Head of caudate nucleus (tissue), 42 donors: ENCODE measurements at regions not wholly inside any gene's neighbourhood (a gene's known extent, or its start where the extent isn't known, plus 50 kb on each side); places are given as distances from the start of the nearest gene placed in this dataset.
"Not testable (repeated sequence)": the region's sequence is repeated elsewhere in the genome, so short reads cannot be mapped to it uniquely, and the experiment has no call there.

Experiments used
- DNase-seq, 42 donors: peaks; one replicate each; pipeline versions ENCODE4 v3.0.0 to v3.0.0-alpha.2; 2020 to 2021; ENCODE audit warnings: mixed read lengths in 7 of 42
- intact Hi-C: fragments of 100-400 bp; cut with DNase I; formaldehyde crosslinking; loops from one replicate; pipeline ENCODE4 v1.15.0; 2022

DNA sequence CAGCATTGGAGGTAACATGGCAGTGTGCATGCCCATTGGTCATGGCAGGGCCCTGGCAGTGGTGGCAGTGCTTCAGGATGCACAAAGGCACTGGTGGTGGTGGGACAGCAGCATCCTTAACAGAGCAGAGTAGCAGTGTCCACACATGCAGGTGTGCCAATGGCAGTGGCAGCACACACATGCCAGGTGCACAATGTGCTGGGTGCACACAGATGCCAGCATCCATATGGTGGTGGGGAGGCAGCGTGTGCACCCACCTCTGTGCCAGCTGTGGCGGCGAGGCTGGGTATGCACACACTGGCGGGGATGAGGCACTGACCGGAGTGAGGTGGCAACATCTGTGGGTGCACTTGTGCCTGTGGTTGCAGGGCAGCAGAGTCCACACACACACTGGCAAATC lies 150.6 kb downstream of the SI start:
- intact Hi-C loops, result no loop called here
- DNase-seq, result no peak

- no peak for DNase-seq
- intact Hi-C loops, result no loop called here
Observed at GRCh38 chr3:164918905-164919304, 159.4 kb downstream of the SI start.

- intact Hi-C loops, result no loop called here
- no peak for DNase-seq
Observed at GRCh38 chr3:164912916-164913315, 165.4 kb downstream of the SI start.

DNA sequence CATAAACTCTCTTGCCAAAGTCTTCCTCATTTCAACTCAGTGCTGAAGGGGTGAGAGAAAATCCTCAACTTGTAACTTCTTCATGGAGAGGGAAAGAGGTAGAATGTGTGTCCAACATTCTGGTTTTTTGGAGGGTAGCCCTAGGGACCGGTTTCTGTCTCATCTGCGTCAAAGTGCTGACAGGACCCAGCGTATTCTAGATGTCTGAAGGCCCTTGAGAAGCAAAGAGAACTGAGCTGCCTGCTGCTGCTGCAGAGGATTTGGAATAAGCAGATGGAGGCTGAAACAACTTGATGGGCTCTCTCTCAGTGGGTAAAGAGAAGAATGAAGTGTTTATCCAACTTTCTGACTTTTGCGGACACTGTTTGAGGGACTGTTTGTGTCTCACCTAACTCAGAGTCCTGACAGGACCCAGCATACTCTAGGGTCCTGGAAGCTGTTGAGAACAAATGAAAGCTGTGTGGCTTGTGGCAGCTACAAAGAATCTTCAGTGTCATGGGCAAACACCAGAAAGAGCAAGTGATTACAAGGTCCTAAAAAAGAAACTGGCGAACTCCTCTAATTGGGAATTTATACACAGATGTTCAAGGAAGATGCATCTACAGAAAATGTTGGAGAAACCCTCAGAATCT lies 174.4 kb downstream of the SI start:
- intact Hi-C loops, result no loop called here
- no peak for DNase-seq

DNA sequence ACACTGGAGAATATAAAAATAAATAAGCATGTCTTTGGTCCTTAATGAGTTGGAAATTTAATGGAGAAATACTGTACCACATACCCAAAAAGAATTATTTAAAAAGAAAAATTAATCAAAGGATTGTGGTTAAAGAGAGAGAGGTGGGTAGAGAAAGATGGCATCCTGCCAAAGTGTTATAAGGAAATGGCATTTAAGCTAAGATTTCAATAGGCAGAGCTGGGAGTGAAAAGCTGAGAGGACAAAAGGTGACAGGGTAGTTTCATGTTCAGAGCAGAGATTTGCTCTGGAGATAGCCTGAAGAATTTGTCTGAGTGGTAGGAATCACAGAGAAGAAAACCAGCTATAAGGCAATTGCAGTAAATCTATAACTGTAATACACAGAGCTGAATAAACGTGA lies 181.0 kb downstream of the SI start:
- no peak for DNase-seq
- intact Hi-C loops, result no loop called here

DNA sequence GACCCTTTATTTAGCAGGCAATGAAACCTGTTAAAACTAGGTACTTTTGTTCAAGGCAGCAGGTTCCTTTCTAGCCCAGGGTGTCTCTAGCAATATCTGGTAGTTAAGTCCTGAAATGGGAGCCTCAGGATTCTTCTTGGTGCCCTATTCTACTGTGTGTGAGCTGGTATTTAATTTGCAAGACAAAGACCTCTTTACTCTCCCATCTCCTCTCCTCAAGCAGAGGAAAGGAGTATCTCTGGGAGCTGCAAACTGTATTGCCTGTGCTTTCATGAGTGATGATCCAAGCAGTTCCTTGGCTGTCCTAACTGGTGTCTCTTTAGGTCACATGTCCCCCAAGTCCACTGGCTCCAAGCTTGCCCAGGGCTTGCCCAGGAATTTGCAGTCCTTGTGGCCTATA lies 188.2 kb downstream of the SI start:
- DNase-seq, result no peak
- intact Hi-C loops, result no loop called here

DNA sequence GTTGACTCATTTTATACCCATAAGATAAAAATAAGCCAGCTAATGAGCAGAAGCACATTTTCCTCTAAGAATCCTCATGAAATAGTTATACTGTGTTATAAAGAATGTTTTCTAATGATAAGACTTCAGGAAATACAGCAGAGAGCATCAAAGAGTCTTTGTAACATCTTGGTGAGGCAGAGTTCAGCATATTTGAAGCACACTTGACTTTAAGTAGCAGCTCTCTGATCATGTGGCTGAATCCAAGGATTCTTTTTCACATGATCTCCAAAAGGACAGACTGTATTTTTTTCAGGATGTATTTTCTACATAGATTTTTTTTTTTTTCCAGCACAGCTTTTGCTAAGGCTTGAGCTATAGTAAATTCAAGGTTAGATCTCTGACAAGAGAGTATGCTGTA lies 195.1 kb downstream of the SI start:
- intact Hi-C loops, result no loop called here
- DNase-seq, result no peak

- peak in 32 of 42 donors; percentile 6 to 85 (median 36) for DNase-seq
- intact Hi-C loops, result no loop called here
Observed at GRCh38 chr3:164879201-164879600, 199.1 kb downstream of the SI start.

DNA sequence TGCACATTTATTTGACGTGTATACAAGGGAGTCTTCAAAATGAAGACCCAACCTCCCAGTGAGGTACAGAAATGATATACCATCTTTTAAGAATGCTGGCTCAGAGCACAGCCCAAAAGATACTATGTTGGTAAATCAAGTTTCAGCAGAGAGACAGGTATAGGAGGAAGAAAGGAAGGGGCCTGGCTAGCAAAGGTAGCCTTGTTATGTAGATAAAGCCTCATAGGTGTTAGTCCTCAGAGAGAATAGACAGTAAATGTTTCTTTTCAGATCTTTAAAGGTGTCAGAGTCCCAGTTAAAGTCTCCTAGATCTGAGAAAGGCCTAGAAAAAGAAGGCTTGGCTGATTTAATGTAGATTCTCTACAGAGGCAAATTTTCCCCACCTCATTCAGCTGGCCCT lies 213.8 kb downstream of the SI start:
- intact Hi-C loops, result no loop called here
- no peak for DNase-seq

GRCh38 chr3:164852866-164853265 lies 225.4 kb downstream of the SI start:
- intact Hi-C loops, result no loop called here
- DNase-seq, result no peak

DNA sequence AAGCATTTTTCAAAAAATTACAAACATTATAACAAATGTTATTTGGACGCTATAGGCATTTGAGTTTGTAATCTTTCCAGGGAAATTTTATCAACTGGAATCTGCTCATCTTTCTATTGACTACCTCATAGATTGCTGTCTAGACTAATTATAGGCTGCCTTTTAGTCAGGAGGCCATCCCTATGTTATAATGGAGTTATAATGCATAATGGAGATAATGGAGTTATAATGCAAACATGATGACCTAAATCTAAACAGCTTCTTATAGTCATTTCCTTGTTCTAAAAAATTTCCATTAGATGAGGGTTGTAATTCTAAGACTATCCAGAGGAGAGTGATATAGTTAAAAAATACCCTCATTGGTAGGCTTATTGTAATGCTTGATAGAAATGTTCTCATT lies 226.4 kb downstream of the SI start:
- no peak for DNase-seq
- intact Hi-C loops, result no loop called here

DNA sequence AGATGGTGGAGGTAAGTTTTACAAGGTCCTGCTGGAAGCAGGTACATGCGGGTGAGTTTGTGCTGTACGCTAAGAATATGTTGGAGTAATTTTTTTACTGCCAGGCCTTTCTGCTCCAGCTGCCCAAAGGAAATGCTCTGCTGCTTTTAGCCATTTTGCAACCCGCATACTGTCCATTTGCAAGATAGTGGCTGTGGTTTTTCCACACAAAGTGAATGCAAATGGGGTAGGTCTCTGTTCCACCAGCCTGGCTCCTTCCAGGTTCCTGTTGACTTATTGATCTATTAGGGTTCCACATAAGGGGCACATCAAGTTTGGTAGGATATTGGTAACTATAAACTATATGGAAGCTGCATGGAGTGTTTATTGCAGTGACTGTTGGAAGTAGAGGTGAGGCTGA lies 227.1 kb downstream of the SI start:
- intact Hi-C loops, result no loop called here

DNA sequence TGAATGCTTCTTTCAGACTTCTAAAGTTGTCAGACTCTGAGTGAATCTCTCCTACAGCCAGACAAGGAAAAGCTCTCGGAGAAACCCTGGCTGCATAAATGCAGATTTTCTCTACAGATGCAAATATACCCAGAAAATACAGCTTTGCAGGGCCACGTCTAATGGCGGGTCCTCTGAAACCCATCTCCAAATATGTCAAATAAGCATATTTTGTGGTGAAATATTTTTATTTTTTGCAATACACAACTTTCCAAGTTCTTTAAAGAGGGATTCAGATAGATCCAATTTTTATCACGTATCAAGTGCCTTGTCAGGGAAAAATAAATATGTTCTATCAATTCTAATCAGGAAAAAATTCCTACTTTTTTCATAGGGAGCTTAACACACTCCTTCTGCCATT lies 229.4 kb downstream of the SI start:
- no peak for DNase-seq
- intact Hi-C loops, result no loop called here

More for the DNA sequence above, 227.1 kb downstream of the SI start:
- no peak for DNase-seq

DNA sequence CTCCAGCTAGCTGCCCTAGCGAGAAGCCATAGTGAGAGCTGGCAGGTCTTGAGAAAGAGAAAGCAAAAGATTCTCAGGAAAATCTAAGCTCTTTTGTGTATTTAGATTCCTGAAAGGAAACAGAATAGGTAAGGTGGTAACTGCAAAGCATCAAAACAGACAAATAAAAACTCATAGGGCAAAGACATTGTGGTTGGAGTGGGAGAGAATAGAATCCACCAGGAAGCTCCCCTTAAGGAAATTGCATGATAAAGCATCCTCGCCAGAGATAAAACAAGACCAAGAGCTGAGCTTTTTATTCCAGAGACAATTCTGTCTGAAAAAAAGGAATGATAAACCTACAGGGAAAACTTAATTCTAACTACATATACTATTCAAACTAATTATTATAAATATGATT lies 232.6 kb downstream of the SI start:
- intact Hi-C loops, result no loop called here
- no peak for DNase-seq

- intact Hi-C loops, result no loop called here
- no peak for DNase-seq
Observed at GRCh38 chr3:164832216-164832615, 246.1 kb downstream of the SI start.

DNA sequence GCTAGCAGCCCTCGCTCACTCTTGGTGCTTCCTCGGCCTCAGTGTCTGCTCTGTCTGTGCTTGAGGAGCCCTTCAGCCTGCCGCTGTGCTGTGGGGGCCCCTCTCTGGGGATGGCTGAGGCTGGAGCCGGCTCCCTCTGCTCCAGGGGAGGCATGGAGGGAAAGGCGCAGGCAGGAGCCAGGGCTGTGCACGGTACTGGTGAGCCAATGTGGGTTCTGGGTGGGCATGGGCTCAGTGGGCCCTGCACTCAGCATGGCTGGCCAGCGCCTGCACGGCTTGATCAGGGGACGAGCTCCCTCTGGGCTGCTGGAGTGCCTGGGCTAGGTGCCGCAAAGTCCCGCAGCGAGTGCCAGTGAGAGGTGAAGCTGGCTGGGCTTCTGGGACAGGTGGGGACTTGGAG lies 260.0 kb downstream of the SI start:
- intact Hi-C loops, result no loop called here
- DNase-seq, result no peak

DNA sequence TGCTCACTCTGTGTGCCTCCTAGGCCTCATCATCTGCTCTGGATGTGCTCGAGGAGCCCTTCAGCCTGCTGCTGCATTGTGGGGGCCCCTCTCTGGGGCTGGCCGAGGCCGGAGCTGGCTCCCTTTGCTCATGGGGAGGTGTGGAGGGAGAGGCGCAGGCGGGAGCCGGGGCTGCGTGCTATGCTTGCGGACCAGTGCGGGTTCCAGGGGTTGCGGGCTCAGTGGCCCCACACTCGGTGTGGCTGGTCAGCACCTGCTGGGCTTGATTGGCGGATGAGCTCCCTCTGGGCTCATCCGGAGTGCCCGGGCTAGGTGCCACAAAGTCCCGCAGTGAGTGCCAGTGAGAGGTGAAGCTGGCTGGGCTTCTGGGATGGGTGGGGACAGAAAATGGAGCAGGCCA lies 264.2 kb downstream of the SI start:
- DNase-seq, result no peak
- intact Hi-C loops, result no loop called here

DNA sequence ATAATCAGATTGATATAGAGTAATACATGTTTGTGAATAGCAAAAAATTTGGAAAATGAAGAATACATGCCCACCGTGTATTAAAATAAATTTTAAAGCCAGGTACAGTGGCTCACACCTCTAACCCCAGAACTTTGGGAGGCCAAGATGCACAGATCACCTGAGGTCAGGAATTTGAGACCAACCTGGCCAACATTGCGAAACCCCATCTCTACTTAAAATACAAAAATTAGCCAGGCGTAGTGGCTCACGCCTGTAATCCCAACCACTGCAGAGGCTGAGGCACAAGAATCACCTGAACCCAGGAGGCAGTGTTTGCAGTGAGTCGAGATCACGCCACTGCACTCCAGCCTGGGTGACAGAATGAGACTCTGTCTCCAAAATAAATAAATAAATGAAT lies 266.3 kb downstream of the SI start:
- intact Hi-C loops, result no loop called here
- DNase-seq, result no peak

DNA sequence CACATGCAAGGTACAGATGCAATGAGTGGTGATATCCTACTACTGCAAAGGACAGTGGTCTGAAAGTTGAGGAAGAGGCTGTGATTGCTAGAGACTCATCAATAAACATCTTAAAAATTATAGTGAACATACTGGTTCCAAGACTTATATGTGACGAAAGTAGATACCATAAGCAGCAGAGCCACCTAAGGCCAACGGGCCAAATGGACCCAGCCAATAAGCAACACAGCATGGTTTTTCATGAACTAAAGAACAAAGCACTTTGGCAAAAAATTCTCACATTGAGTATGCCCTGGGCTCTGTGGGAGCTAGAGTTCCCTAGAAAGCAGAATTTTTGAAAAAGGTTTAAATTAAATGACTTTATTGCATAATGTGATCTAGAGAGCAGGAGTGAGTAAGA lies 272.1 kb downstream of the SI start:
- intact Hi-C loops, result no loop called here
- peak in 6 of 42 donors; percentile 22 to 51 (median 37) for DNase-seq

DNA sequence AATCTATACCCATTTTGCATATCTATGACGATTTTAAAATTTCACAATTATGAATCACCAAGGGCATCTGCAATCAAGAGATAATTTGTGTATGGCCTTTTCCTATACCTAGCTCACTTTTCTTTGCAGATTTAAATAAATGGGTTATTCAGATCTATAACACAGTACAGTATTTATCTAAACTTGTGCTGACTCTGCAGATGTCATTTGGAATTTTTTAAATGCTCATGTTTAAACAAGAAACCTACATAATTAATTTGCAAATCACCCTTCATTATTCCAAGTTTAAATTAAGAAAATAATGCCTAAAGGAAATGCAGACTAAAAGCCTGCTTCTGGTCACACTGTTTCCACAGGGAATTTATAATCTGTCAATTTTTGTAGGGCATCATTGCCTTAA lies 284.2 kb downstream of the SI start:
- no peak for DNase-seq
- intact Hi-C loops, result no loop called here

DNA sequence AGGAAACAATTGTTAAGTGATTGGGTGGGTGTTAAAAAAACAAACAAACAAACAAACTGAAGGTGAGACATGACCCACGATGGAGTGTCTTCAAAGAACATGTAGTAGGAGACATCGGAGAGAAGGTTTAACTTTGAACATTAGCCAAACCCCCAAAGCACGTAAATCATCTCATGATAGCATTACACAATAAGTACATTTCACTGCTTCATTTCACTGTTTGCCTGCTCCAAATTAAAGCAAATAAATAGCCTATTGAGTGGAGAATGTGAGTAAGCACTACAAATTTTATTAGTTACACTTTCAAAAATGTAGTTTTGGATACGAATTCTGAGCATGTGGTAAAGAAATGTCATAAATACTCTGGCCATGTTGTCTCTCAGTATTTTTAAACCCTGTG lies 287.0 kb downstream of the SI start:
- intact Hi-C loops, result no loop called here
- DNase-seq, result no peak

DNA sequence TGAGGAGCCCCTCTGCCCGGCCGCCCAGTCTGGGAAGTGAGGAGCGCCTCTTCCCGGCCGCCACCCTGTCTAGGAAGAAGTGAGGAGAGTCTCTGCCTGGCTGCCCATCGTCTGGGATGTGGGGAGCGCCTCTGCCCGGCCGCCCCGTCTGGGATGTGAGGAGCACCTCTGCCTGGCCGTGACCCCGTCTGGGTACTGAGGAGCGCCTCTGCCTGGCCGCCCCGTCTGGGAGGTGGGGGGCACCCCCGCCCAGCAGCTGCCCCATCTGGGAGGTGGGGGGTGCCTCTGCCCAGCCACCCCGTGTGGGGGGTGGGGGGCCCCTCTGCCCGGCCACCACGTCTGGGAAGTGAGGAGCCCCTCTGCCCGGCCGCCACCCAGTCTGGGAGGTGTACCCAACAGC lies 293.9 kb downstream of the SI start:
- intact Hi-C loops, DNase-seq: not testable (repeated sequence)
